WTC11 (cell line): ENCODE measurements at regions not wholly inside any gene's neighbourhood (a gene's known extent, or its start where the extent isn't known, plus 50 kb on each side); places are given as distances from the start of the nearest gene placed in this dataset.

Experiments
- ATAC-seq: fragments of 200-7000 bp; cut with Tn5 transposase; 2 replicates; pipeline ENCODE4 v1.10.0; 2021; ENCODE audit warnings: mild to moderate bottlenecking, moderate library complexity
- CTCF ChIA-PET: fragments of 300-600 bp; sonication (Branson Sonifier 250); formaldehyde crosslinking; loops from one replicate; lab custom pipeline; 2021; ENCODE audit warnings: antibody characterized with exemption; lab: Charles Lee
- POLR2A ChIA-PET: fragments of 350-600 bp; sonication (Branson Sonifier 250); formaldehyde crosslinking; loops from one replicate; lab custom pipeline; 2021; ENCODE audit warnings: antibody characterized with exemption; lab: Charles Lee
- DNase-seq: peaks from one replicate; pipeline ENCODE4 v3.0.0; 2021; ENCODE audit warnings: low spot score
- H3K27ac Mint-ChIP-seq: 2 replicates; pipeline ENCODE4 v1.8.0; 2021; ENCODE audit warnings: mixed read lengths
- H3K27me3 Mint-ChIP-seq: 2 replicates; pipeline ENCODE4 v1.8.0; 2021; ENCODE audit warnings: low read depth, mild to moderate bottlenecking, moderate library complexity, mixed read lengths
- H3K36me3 Mint-ChIP-seq: 2 replicates; pipeline ENCODE4 v1.8.0; 2021; ENCODE audit warnings: mixed read lengths
- H3K4me1 Mint-ChIP-seq: 2 replicates; pipeline ENCODE4 v1.8.0; 2022; ENCODE audit warnings: mixed read lengths
- H3K4me3 Mint-ChIP-seq: 2 replicates; pipeline ENCODE4 v1.8.0; 2021; ENCODE audit warnings: mild to moderate bottlenecking, moderate library complexity, mixed read lengths
- H3K9me3 Mint-ChIP-seq: 2 replicates; pipeline ENCODE4 v1.8.0; 2021; ENCODE audit warnings: mixed read lengths
- CREB1 ChIP-seq: sonication (generic); formaldehyde crosslinking; IDR thresholded peaks from 2 replicates; pipeline ENCODE4 v1.8.0; 2023; ENCODE audit warnings: mild to moderate bottlenecking, missing genetic modification reagents
- ESRRA ChIP-seq: sonication (generic); formaldehyde crosslinking; IDR thresholded peaks from 2 replicates; pipeline ENCODE4 v1.8.1; 2022; ENCODE audit warnings: mild to moderate bottlenecking, missing genetic modification reagents, borderline replicate concordance
- GTF2I ChIP-seq: fragments of 250-450 bp; sonication (Bioruptor Pico); conservative IDR thresholded peaks from 2 replicates; pipeline ENCODE4 v1.4.0; 2021; ENCODE audit warnings: mild to moderate bottlenecking
- KAT7 ChIP-seq: sonication (generic); formaldehyde crosslinking; IDR thresholded peaks from 2 replicates; pipeline ENCODE4 v1.8.1; 2023; ENCODE audit warnings: missing genetic modification reagents, mild to moderate bottlenecking, borderline replicate concordance
- MXD4 ChIP-seq: fragments of 250-450 bp; sonication (Bioruptor Pico); IDR thresholded peaks from 2 replicates; pipeline ENCODE4 v1.8.0; 2021; ENCODE audit warnings: mild to moderate bottlenecking, moderate library complexity, borderline replicate concordance
- NFYB ChIP-seq: sonication (generic); formaldehyde crosslinking; conservative IDR thresholded peaks from 2 replicates; pipeline ENCODE4 v1.8.0; 2022; ENCODE audit warnings: low read depth, missing genetic modification reagents
- NR1H2 ChIP-seq: sonication (generic); formaldehyde crosslinking; IDR thresholded peaks from 2 replicates; pipeline ENCODE4 v1.9.0; 2021; ENCODE audit warnings: mild to moderate bottlenecking, moderate library complexity, missing genetic modification reagents
- OVOL2 ChIP-seq: fragments of 250-450 bp; sonication (Bioruptor Pico); IDR thresholded peaks from 2 replicates; pipeline ENCODE4 v1.9.0; 2021; ENCODE audit warnings: mild to moderate bottlenecking, borderline replicate concordance
- RORB ChIP-seq: fragments of 250-450 bp; sonication (Bioruptor Pico); IDR thresholded peaks from 2 replicates; pipeline ENCODE4 v1.9.0; 2021; ENCODE audit warnings: mild to moderate bottlenecking
- TP53 ChIP-seq: sonication (generic); formaldehyde crosslinking; IDR thresholded peaks from 2 replicates; pipeline ENCODE4 v1.8.1; 2023; ENCODE audit warnings: mild to moderate bottlenecking, missing genetic modification reagents
- ZNF121 ChIP-seq: sonication (generic); formaldehyde crosslinking; IDR thresholded peaks from 2 replicates; pipeline ENCODE4 v1.8.0; 2023; ENCODE audit warnings: missing genetic modification reagents
- ZNF416 ChIP-seq: fragments of 250-450 bp; sonication (Bioruptor Pico); IDR thresholded peaks from 2 replicates; pipeline ENCODE4 v1.9.0; 2021; ENCODE audit warnings: mild to moderate bottlenecking, inconsistent platforms
- ZNF423 ChIP-seq: fragments of 250-450 bp; sonication (Bioruptor Pico); IDR thresholded peaks from 2 replicates; pipeline ENCODE4 v2.1.2; 2022; ENCODE audit warnings: mild to moderate bottlenecking, moderate library complexity
- TF ChIP-seq, protein P1 (sequence below): sonication (generic); formaldehyde crosslinking; IDR thresholded peaks from 2 replicates; pipeline ENCODE4 v1.8.1; 2023; ENCODE audit warnings: mild to moderate bottlenecking, moderate library complexity, missing genetic modification reagents
- TF ChIP-seq, protein P2 (sequence below): sonication (generic); formaldehyde crosslinking; IDR thresholded peaks from 2 replicates; pipeline ENCODE4 v1.8.0; 2023; ENCODE audit warnings: missing genetic modification reagents, mild to moderate bottlenecking, borderline replicate concordance
- TF ChIP-seq, protein P3 (sequence below): sonication (generic); formaldehyde crosslinking; IDR thresholded peaks from 2 replicates; pipeline ENCODE4 v1.8.1; 2023; ENCODE audit warnings: mild to moderate bottlenecking, missing genetic modification reagents, moderate library complexity
- TF ChIP-seq, protein P4 (sequence below): sonication (generic); formaldehyde crosslinking; conservative IDR thresholded peaks from 2 replicates; pipeline ENCODE4 v1.8.1; 2023; ENCODE audit warnings: mild to moderate bottlenecking, low read depth, missing genetic modification reagents, moderate library complexity
- TF ChIP-seq, protein P5 (sequence below): fragments of 250-450 bp; sonication (Bioruptor Pico); conservative IDR thresholded peaks from 2 replicates; pipeline ENCODE4 v1.9.0; 2021; ENCODE audit warnings: mild to moderate bottlenecking
- TF ChIP-seq, protein P6 (sequence below): sonication (generic); formaldehyde crosslinking; IDR thresholded peaks from 2 replicates; pipeline ENCODE4 v1.8.0; 2022; ENCODE audit warnings: mild to moderate bottlenecking, missing genetic modification reagents
- TF ChIP-seq, protein P7 (sequence below): sonication (generic); formaldehyde crosslinking; IDR thresholded peaks from 2 replicates; pipeline ENCODE4 v1.8.1; 2023; ENCODE audit warnings: mild to moderate bottlenecking, missing genetic modification reagents, borderline replicate concordance

DNA sequence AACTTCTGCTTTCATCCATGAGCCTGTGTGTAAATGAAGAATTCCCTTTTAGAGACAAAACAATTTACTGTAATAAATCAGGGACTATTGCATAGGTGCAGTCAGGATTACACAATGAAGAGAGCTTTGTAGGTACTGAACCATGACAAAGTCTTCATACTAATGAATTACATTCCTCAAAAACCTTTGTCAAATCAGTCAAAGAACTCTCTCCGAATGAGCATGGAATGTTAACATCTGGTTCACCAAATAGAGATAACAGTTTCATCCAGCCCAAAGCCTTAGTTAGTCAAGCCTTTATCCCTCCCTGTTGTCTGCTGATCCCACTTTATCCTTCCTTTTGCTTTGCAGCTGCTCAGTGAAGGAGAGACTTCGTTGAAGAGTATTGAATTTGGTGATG, 62.9 kb upstream of the DMRTA1 start:
- CTCF ChIA-PET = no interaction called here
- H3K27ac Mint-ChIP-seq = no peak overlapping the region
- H3K27me3 Mint-ChIP-seq = no peaks in the 10 kb centered on the region
- TF ChIP-seq, protein P1, sequence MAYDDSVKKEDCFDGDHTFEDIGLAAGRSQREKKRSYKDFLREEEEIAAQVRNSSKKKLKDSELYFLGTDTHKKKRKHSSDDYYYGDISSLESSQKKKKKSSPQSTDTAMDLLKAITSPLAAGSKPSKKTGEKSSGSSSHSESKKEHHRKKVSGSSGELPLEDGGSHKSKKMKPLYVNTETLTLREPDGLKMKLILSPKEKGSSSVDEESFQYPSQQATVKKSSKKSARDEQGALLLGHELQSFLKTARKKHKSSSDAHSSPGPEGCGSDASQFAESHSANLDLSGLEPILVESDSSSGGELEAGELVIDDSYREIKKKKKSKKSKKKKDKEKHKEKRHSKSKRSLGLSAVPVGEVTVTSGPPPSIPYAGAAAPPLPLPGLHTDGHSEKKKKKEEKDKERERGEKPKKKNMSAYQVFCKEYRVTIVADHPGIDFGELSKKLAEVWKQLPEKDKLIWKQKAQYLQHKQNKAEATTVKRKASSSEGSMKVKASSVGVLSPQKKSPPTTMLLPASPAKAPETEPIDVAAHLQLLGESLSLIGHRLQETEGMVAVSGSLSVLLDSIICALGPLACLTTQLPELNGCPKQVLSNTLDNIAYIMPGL (CRISPR knock-in tag) = no peak
- TF ChIP-seq ZNF416 (CRISPR knock-in tag) = no peak
- TF ChIP-seq MXD4 (CRISPR knock-in tag) = no peak
- no peak for TF ChIP-seq RORB (CRISPR knock-in tag)
- TF ChIP-seq OVOL2 = no peak
- TF ChIP-seq CREB1 (CRISPR knock-in tag) = no peak
- TF ChIP-seq, protein P2, sequence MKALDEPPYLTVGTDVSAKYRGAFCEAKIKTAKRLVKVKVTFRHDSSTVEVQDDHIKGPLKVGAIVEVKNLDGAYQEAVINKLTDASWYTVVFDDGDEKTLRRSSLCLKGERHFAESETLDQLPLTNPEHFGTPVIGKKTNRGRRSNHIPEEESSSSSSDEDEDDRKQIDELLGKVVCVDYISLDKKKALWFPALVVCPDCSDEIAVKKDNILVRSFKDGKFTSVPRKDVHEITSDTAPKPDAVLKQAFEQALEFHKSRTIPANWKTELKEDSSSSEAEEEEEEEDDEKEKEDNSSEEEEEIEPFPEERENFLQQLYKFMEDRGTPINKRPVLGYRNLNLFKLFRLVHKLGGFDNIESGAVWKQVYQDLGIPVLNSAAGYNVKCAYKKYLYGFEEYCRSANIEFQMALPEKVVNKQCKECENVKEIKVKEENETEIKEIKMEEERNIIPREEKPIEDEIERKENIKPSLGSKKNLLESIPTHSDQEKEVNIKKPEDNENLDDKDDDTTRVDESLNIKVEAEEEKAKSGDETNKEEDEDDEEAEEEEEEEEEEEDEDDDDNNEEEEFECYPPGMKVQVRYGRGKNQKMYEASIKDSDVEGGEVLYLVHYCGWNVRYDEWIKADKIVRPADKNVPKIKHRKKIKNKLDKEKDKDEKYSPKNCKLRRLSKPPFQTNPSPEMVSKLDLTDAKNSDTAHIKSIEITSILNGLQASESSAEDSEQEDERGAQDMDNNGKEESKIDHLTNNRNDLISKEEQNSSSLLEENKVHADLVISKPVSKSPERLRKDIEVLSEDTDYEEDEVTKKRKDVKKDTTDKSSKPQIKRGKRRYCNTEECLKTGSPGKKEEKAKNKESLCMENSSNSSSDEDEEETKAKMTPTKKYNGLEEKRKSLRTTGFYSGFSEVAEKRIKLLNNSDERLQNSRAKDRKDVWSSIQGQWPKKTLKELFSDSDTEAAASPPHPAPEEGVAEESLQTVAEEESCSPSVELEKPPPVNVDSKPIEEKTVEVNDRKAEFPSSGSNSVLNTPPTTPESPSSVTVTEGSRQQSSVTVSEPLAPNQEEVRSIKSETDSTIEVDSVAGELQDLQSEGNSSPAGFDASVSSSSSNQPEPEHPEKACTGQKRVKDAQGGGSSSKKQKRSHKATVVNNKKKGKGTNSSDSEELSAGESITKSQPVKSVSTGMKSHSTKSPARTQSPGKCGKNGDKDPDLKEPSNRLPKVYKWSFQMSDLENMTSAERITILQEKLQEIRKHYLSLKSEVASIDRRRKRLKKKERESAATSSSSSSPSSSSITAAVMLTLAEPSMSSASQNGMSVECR (CRISPR knock-in tag) = no peak
- no peak for TF ChIP-seq TP53 (CRISPR knock-in tag)
- no peak for TF ChIP-seq ZNF121 (CRISPR knock-in tag)
- TF ChIP-seq, all 79 proteins: peak for 0
- Mint-ChIP-seq H3K4me3 (no peak overlapping the region), H3K4me1 (peaks cover 8% of the 10 kb centered on the region), H3K9me3 (peaks cover 4% of the 10 kb centered on the region), H3K36me3 (no peaks in the 10 kb centered on the region)
- POLR2A ChIA-PET = interaction anchor here (0.6 kb wide), 1 partner anchor 1632 kb away, joined by 5 read pairs; no protein-coding TSS in a partner anchor
- DNase-seq = no peak
- ATAC-seq = no peak

DNA sequence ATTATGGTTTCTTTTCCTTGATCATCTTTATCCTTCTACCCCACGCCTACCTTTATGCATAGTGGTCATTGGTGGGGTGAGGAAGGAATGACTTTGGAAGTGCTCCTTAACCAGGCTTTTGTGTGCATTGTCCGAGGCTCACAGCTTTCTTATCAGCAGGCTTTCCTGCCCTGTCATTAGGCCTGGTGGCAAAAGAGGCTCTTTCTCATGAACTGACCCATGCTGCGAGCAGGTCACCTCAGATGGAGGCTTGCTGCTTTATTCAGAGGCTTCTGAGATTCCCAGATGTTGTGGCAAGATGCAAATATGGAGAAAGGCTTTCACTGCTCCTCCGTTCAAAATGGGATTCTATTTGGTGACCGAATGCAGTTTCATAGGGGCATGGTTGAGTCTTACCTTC, 57.4 kb upstream of the DMRTA1 start:
- ATAC-seq (no peak), DNase-seq (no peak)
- H3K36me3 Mint-ChIP-seq = no peaks in the 10 kb centered on the region
- ChIA-PET CTCF (no interaction called here), POLR2A (no interaction called here)
- H3K9me3 Mint-ChIP-seq = no peaks in the 10 kb centered on the region
- no peak overlapping the region for H3K27ac Mint-ChIP-seq
- H3K4me1 Mint-ChIP-seq = no peaks in the 10 kb centered on the region
- H3K27me3 Mint-ChIP-seq = no peaks in the 10 kb centered on the region
- no peak overlapping the region for H3K4me3 Mint-ChIP-seq
- no peak for TF ChIP-seq ZNF416 (CRISPR knock-in tag)
- no peak for TF ChIP-seq NR1H2 (CRISPR knock-in tag)
- TF ChIP-seq, protein P3, sequence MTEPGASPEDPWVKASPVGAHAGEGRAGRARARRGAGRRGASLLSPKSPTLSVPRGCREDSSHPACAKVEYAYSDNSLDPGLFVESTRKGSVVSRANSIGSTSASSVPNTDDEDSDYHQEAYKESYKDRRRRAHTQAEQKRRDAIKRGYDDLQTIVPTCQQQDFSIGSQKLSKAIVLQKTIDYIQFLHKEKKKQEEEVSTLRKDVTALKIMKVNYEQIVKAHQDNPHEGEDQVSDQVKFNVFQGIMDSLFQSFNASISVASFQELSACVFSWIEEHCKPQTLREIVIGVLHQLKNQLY (CRISPR knock-in tag) = no peak
- TF ChIP-seq NFYB = no peak
- no peak for TF ChIP-seq GTF2I
- no peak for TF ChIP-seq ZNF423 (CRISPR knock-in tag)
- no peak for TF ChIP-seq ZNF121 (CRISPR knock-in tag)
- TF ChIP-seq, protein P4, sequence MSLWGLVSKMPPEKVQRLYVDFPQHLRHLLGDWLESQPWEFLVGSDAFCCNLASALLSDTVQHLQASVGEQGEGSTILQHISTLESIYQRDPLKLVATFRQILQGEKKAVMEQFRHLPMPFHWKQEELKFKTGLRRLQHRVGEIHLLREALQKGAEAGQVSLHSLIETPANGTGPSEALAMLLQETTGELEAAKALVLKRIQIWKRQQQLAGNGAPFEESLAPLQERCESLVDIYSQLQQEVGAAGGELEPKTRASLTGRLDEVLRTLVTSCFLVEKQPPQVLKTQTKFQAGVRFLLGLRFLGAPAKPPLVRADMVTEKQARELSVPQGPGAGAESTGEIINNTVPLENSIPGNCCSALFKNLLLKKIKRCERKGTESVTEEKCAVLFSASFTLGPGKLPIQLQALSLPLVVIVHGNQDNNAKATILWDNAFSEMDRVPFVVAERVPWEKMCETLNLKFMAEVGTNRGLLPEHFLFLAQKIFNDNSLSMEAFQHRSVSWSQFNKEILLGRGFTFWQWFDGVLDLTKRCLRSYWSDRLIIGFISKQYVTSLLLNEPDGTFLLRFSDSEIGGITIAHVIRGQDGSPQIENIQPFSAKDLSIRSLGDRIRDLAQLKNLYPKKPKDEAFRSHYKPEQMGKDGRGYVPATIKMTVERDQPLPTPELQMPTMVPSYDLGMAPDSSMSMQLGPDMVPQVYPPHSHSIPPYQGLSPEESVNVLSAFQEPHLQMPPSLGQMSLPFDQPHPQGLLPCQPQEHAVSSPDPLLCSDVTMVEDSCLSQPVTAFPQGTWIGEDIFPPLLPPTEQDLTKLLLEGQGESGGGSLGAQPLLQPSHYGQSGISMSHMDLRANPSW (CRISPR knock-in tag) = no peak
- no peak for TF ChIP-seq KAT7
- TF ChIP-seq, protein P5, sequence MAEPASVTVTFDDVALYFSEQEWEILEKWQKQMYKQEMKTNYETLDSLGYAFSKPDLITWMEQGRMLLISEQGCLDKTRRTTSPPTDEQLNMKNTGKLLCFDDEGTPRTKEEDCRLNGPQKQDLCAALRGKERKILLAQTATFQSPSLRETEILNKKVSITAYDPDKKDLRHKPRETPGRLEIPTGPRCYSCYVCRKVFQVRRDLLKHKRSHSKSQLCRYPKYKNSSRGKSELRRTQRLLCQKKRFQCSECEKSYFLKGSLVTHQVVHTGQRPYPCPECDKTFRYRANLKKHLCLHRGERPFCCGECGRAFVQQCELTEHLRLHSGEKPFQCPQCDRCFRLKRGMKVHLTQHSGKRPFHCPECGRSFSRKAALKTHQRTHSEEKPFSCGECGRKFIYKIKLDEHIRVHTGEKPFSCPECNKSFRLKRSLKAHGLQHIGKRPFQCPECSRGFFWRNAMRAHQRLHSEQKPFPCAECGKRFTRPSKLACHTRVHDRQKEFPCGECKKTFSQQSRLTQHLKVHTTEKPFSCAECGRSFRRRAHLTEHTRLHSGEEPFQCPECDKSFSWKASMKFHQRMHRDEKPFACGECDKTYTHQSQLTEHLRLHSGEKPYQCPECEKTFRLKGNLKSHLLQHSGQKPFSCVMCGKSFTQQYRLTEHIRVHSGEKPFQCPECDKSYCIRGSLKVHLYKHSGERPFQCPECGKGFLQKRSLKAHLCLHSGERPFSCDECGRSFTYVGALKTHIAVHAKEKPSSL (CRISPR knock-in tag) = no peak
- TF ChIP-seq, protein P6, sequence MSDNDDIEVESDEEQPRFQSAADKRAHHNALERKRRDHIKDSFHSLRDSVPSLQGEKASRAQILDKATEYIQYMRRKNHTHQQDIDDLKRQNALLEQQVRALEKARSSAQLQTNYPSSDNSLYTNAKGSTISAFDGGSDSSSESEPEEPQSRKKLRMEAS (CRISPR knock-in tag) = no peak
- TF ChIP-seq ESRRA (CRISPR knock-in tag) = no peak
- TF ChIP-seq, protein P7, sequence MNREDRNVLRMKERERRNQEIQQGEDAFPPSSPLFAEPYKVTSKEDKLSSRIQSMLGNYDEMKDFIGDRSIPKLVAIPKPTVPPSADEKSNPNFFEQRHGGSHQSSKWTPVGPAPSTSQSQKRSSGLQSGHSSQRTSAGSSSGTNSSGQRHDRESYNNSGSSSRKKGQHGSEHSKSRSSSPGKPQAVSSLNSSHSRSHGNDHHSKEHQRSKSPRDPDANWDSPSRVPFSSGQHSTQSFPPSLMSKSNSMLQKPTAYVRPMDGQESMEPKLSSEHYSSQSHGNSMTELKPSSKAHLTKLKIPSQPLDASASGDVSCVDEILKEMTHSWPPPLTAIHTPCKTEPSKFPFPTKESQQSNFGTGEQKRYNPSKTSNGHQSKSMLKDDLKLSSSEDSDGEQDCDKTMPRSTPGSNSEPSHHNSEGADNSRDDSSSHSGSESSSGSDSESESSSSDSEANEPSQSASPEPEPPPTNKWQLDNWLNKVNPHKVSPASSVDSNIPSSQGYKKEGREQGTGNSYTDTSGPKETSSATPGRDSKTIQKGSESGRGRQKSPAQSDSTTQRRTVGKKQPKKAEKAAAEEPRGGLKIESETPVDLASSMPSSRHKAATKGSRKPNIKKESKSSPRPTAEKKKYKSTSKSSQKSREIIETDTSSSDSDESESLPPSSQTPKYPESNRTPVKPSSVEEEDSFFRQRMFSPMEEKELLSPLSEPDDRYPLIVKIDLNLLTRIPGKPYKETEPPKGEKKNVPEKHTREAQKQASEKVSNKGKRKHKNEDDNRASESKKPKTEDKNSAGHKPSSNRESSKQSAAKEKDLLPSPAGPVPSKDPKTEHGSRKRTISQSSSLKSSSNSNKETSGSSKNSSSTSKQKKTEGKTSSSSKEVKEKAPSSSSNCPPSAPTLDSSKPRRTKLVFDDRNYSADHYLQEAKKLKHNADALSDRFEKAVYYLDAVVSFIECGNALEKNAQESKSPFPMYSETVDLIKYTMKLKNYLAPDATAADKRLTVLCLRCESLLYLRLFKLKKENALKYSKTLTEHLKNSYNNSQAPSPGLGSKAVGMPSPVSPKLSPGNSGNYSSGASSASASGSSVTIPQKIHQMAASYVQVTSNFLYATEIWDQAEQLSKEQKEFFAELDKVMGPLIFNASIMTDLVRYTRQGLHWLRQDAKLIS (CRISPR knock-in tag) = no peak
